Type B pancreatic cell (in vitro differentiated cells): ENCODE measurements at regions not wholly inside any gene's neighbourhood (a gene's known extent, or its start where the extent isn't known, plus 50 kb on each side); places are given as distances from the start of the nearest gene placed in this dataset.

ENCODE experiments used
- DNase-seq: peaks from one replicate; pipeline ENCODE4 v3.0.0; 2021; ENCODE audit warnings: mixed read lengths; ENCODE audit not compliant: unreplicated experiment; ENCODE audit errors: extremely low spot score
- H3K27ac Mint-ChIP-seq: 2 replicates; pipeline ENCODE4 v1.8.0; 2021; ENCODE audit warnings: mild to moderate bottlenecking, mixed read lengths
- H3K27me3 Mint-ChIP-seq: 2 replicates; pipeline ENCODE4 v1.8.0; 2021; ENCODE audit warnings: mixed read lengths
- H3K36me3 Mint-ChIP-seq: 2 replicates; pipeline ENCODE4 v1.8.0; 2021; ENCODE audit warnings: mixed read lengths
- H3K4me1 Mint-ChIP-seq: one replicate; pipeline ENCODE4 v1.8.0; 2021; ENCODE audit warnings: mixed read lengths; ENCODE audit not compliant: unreplicated experiment
- H3K4me3 Mint-ChIP-seq: 2 replicates; pipeline ENCODE4 v1.8.0; 2021; ENCODE audit warnings: mild to moderate bottlenecking, mixed read lengths
- H3K9me3 Mint-ChIP-seq: 2 replicates; pipeline ENCODE4 v1.8.0; 2021; ENCODE audit warnings: mixed read lengths
- CTCF ChIP-seq: fragments of 200-600 bp; sonication (generic); conservative IDR thresholded peaks from 2 replicates; pipeline ENCODE4 v1.5.0; 2021; ENCODE audit warnings: antibody characterized with exemption, mild to moderate bottlenecking

DNA sequence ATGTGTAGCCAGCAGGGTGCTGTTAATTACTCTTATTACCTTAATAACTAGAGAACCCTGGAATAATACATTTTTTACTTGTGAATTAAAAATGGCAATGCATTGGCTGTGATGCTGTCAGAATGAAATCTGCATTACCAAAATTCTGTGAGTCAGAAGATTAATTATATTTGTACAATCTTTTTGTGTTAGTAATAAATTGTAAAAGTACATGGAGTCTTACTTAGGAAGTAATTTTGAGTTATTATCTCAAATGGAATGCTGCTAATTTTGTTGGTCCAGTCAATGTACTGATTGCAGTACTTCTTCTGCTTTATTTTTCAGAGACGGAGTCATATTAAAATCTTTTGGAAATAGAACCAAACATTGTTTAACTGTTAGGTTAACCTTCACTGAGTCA, 152.0 kb upstream of the SLC10A2 start:
- Mint-ChIP-seq H3K36me3 (no peaks in the 10 kb centered on the region), H3K4me3 (no peak overlapping the region), H3K27ac (no peak overlapping the region), H3K27me3 (no peaks in the 10 kb centered on the region), H3K9me3 (peaks cover 5% of the 10 kb centered on the region), H3K4me1 (no peaks in the 10 kb centered on the region)
- no peak for DNase-seq
- no peak for TF ChIP-seq CTCF

- H3K9me3 Mint-ChIP-seq: no peaks in the 10 kb centered on the region
- no peak overlapping the region for H3K4me3 Mint-ChIP-seq
- H3K36me3 Mint-ChIP-seq: no peaks in the 10 kb centered on the region
- H3K4me1 Mint-ChIP-seq: peaks cover 10% of the 10 kb centered on the region
- TF ChIP-seq CTCF: no peak
- DNase-seq: no peak
- no peaks in the 10 kb centered on the region for H3K27me3 Mint-ChIP-seq
- H3K27ac Mint-ChIP-seq: no peak overlapping the region
Measured at GRCh38 chr13:103213152-103213551, 146.9 kb upstream of the SLC10A2 start.

DNA sequence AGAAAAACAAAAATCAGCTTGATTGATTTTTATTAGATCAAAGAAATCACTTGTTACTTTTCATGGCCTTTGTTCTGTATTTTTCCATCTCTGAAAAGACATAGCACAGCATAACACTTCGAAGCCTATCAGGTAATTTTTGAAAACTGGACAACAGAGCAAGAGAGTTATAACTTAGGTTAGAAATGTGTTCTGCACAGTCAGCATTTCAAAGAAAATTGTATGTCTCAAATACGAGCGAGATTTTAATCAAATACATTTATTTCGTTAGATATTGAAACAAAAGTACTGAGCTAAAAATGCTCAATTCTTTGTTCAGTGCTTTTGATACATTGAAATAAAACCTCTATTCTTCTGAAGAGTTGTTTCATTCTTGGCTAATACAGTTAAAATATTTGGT, 144.1 kb upstream of the SLC10A2 start:
- H3K4me1 Mint-ChIP-seq: peaks cover 10% of the 10 kb centered on the region
- DNase-seq: no peak
- no peaks in the 10 kb centered on the region for H3K9me3 Mint-ChIP-seq
- no peak overlapping the region for H3K4me3 Mint-ChIP-seq
- no peak for TF ChIP-seq CTCF
- peak overlapping the region; percentile 80 for H3K27ac Mint-ChIP-seq
- no peaks in the 10 kb centered on the region for H3K36me3 Mint-ChIP-seq
- no peaks in the 10 kb centered on the region for H3K27me3 Mint-ChIP-seq

- TF ChIP-seq CTCF: no peak
- Mint-ChIP-seq H3K4me1 (no peaks in the 10 kb centered on the region), H3K27me3 (peaks cover 5% of the 10 kb centered on the region), H3K4me3 (no peak overlapping the region), H3K27ac (no peak overlapping the region), H3K9me3 (peaks cover 4% of the 10 kb centered on the region), H3K36me3 (no peaks in the 10 kb centered on the region)
- no peak for DNase-seq
Measured at GRCh38 chr13:103203735-103204330, 137.6 kb upstream of the SLC10A2 start.

DNA sequence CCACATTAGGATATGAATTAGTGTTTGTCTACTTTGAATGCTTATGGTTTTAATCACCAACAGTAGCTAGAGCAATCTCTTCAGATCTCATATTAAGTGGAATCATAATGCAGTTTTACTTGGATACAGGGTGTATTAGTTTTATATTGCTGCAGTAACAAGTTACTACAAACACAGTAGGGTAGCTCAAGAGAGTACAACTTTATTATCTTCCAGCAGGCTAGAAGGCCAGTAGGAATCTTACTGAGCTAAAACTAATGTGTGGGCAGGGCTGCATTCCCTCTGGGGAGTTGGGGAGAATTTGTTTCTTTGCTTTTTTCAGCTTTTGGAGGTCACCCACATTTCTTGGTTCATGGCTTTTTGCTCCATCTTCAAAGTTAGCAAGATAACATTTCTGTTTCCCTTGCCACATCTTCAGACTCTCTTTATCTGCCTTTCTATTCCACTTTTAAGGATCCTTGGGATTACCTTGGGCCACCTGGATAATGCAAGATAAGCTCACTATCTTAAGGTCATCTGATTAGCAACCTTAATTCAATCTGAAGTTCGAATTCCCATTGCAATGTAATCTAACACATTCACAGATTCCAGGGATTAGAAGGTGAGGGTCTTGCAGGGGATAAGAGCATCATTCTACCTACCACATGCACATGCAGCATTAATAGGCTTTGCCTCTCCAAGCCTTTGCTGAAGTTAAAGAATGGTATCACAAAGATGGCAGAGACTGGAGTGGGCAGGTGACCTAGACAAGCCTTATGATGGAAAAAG, 134.1 kb upstream of the SLC10A2 start:
- no peak overlapping the region for H3K27ac Mint-ChIP-seq
- H3K27me3 Mint-ChIP-seq: peaks cover 14% of the 10 kb centered on the region
- H3K4me3 Mint-ChIP-seq: no peak overlapping the region
- DNase-seq: no peak
- H3K9me3 Mint-ChIP-seq: peaks cover 9% of the 10 kb centered on the region
- no peaks in the 10 kb centered on the region for H3K36me3 Mint-ChIP-seq
- no peaks in the 10 kb centered on the region for H3K4me1 Mint-ChIP-seq
- TF ChIP-seq CTCF: no peak
